Upper lobe of left lung (tissue), 4 donors: ENCODE measurements at regions not wholly inside any gene's neighbourhood (a gene's known extent, or its start where the extent isn't known, plus 50 kb on each side); places are given as distances from the start of the nearest gene placed in this dataset.

Source experiments
- EP300 ChIP-seq, 4 donors: sonication (generic); formaldehyde crosslinking; IDR thresholded peaks; one replicate each; pipeline ENCODE4 v1.5.1; 2017; ENCODE audit warnings: antibody characterized with exemption in 4 of 4, control low read depth in 2 of 4
- POLR2A ChIP-seq, 4 donors: fragments of 450-650 bp; IDR thresholded peaks; one replicate each; pipeline ENCODE4 v1.5.1; 2016 to 2017; ENCODE audit warnings: antibody characterized with exemption in 4 of 4, mild to moderate bottlenecking in 2 of 4
- POLR2AphosphoS5 ChIP-seq, 2 donors: sonication (generic); formaldehyde crosslinking; IDR thresholded peaks; one replicate each; pipeline ENCODE4 v1.5.1; 2017; ENCODE audit warnings: antibody characterized with exemption in 2 of 2
- TF ChIP-seq, protein P1 (sequence below), 6 experiments: fragments of 450-650 bp in 4 of 6; fragments of 200-600 bp in 2 of 6; sonication (generic) in 2 of 6; IDR thresholded peaks; one replicate each; pipeline ENCODE4 v1.5.1; 2016 to 2019; ENCODE audit warnings: antibody characterized with exemption in 6 of 6

DNA sequence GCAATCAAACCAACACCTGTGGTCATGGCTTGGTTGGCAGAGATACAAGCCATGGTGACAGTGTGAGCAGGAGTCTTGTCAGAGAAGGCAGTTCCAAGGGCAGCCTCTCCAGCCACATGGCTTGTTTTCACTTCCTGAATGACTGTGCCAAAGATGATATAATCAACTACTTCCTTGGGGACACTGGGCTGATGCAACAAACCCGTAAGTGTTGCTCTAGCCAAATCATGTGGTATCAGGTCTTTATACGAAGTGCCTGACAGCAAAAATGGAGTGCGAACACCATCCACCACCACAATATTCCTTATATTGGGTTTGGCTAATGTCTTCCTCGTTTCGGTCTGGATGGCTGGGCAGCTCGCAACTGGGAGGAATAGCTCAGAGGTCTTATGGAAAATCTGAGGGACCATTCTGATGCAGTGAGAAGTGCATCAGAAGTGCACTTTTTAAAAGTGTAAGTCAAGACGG lies 922.0 kb downstream of the NLGN4X start:
- TF ChIP-seq, protein P1, sequence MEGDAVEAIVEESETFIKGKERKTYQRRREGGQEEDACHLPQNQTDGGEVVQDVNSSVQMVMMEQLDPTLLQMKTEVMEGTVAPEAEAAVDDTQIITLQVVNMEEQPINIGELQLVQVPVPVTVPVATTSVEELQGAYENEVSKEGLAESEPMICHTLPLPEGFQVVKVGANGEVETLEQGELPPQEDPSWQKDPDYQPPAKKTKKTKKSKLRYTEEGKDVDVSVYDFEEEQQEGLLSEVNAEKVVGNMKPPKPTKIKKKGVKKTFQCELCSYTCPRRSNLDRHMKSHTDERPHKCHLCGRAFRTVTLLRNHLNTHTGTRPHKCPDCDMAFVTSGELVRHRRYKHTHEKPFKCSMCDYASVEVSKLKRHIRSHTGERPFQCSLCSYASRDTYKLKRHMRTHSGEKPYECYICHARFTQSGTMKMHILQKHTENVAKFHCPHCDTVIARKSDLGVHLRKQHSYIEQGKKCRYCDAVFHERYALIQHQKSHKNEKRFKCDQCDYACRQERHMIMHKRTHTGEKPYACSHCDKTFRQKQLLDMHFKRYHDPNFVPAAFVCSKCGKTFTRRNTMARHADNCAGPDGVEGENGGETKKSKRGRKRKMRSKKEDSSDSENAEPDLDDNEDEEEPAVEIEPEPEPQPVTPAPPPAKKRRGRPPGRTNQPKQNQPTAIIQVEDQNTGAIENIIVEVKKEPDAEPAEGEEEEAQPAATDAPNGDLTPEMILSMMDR (IDR thresholded peaks at IDR 0.05): no peak
- no peak for TF ChIP-seq POLR2A (IDR thresholded peaks at IDR 0.05)
- no peak for TF ChIP-seq POLR2AphosphoS5 (IDR thresholded peaks at IDR 0.05)
- TF ChIP-seq EP300 (IDR thresholded peaks at IDR 0.05): no peak
